PFSK-1 (cell line): ENCODE measurements at regions not wholly inside any gene's neighbourhood (a gene's known extent, or its start where the extent isn't known, plus 50 kb on each side); places are given as distances from the start of the nearest gene placed in this dataset.

Experiments
- FOXP2 ChIP-seq: optimal IDR thresholded peaks from 2 replicates; pipeline ENCODE3; 2011; ENCODE audit warnings: borderline replicate concordance, control low read depth, inconsistent platforms; ENCODE audit not compliant: insufficient read depth; ENCODE audit errors: extremely low read length, extremely low read depth
- POLR2AphosphoS5 ChIP-seq: IDR thresholded peaks from 2 replicates; pipeline ENCODE4 v1.6.1; 2012; ENCODE audit warnings: low read depth, mild to moderate bottlenecking, control low read depth, low read length, moderate library complexity
- REST ChIP-seq, 2 experiments: IDR thresholded peaks; 2 replicates each; pipeline versions ENCODE4 v1.6.1 to v1.8.0; 2011 to 2012; ENCODE audit warnings: low read depth in 2 of 2, low read length in 2 of 2, control low read depth in 1 of 2, inconsistent platforms in 1 of 2, mild to moderate bottlenecking in 1 of 2, moderate library complexity in 1 of 2; ENCODE audit not compliant: insufficient read depth in 1 of 2
- SIN3A ChIP-seq: IDR thresholded peaks from 2 replicates; pipeline ENCODE4 v1.6.1; 2012; ENCODE audit warnings: mild to moderate bottlenecking, low read length, moderate library complexity, borderline replicate concordance; ENCODE audit not compliant: insufficient read depth
- TAF1 ChIP-seq: IDR thresholded peaks from 2 replicates; pipeline ENCODE4 v1.6.1; 2012; ENCODE audit warnings: low read length, control low read depth, borderline replicate concordance; ENCODE audit not compliant: insufficient read depth

GRCh38 chr5:167565189-167565954, 726.1 kb upstream of the WWC1 start:
- no peak for TF ChIP-seq SIN3A
- no peak for TF ChIP-seq REST (IDR thresholded peaks at IDR 0.05; ENCODE audit: insufficient read depth in 1 of 2, low read depth in 2 of 2, low read length in 2 of 2)
- TF ChIP-seq FOXP2: no peak
- no peak for TF ChIP-seq TAF1
- TF ChIP-seq POLR2AphosphoS5: no peak

GRCh38 chr5:167570431-167570830, 721.0 kb upstream of the WWC1 start:
- TF ChIP-seq POLR2AphosphoS5 (no peak), SIN3A (no peak), REST (IDR thresholded peaks at IDR 0.05; ENCODE audit: insufficient read depth in 1 of 2, low read depth in 2 of 2, low read length in 2 of 2) (no peak), TAF1 (no peak), FOXP2 (no peak)

GRCh38 chr5:167571824-167572223, 719.6 kb upstream of the WWC1 start:
- TF ChIP-seq SIN3A: no peak
- no peak for TF ChIP-seq POLR2AphosphoS5
- no peak for TF ChIP-seq REST (IDR thresholded peaks at IDR 0.05; ENCODE audit: insufficient read depth in 1 of 2, low read depth in 2 of 2, low read length in 2 of 2)
- TF ChIP-seq TAF1: no peak
- no peak for TF ChIP-seq FOXP2

- no peak for TF ChIP-seq POLR2AphosphoS5
Observed at GRCh38 chr5:167573370-167574127, 717.9 kb upstream of the WWC1 start.

- TF ChIP-seq TAF1 (no peak), POLR2AphosphoS5 (no peak), FOXP2 (no peak), REST (IDR thresholded peaks at IDR 0.05; ENCODE audit: insufficient read depth in 1 of 2, low read depth in 2 of 2, low read length in 2 of 2) (no peak), SIN3A (no peak)
Observed at GRCh38 chr5:167574464-167574863, 717.0 kb upstream of the WWC1 start.
